ENCODE measurements at regions not wholly inside any gene's neighbourhood (a gene's known extent, or its start where the extent isn't known, plus 50 kb on each side); places are given as distances from the start of the nearest gene placed in this dataset.

DNA sequence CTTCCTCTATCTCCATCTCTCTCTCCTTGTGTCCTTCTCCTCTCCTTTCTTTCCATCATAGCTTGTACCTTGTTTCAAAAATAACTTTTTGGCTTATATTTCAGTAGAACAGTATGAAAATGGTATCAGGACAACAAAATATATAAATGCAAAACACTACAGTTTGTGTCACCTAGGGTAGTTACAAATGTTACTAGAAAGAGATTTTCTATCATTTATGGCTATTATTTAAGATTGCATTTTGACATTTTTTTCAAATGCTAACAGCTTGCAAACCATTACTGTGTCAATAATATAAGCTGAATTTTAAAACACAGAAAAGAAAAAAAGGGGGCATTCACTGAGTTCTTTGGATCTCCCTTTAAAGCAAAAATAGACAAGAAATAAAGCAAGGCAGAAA lies 392.3 kb upstream of the LRRC4C start:
- Histone ChIP-seq H3K36me3 (ENCODE audit: control insufficient read depth, insufficient read depth, low read length) (no peaks in the 10 kb centered on the region), H3K4me3 (ENCODE audit: low read depth in 2 of 2, low read length in 2 of 2) (no peak overlapping the region), H3K4me1 (ENCODE audit: control insufficient read depth, insufficient read depth, low read length) (no peaks in the 10 kb centered on the region), H3K9me3 (ENCODE audit: control insufficient read depth, insufficient read depth, low read depth, low read length) (no peaks in the 10 kb centered on the region), H3K27ac (ENCODE audit: low read length) (no peak overlapping the region), H3K27me3 (ENCODE audit: control insufficient read depth, insufficient read depth, low read length) (no peaks in the 10 kb centered on the region)
- in situ Hi-C loops (cut with HindIII; ENCODE audit: low pct_unique_long_range_greater_than_20kb, low sequenced_read_pairs), result no loop called here
- ChIA-PET POLR2A (no interaction called here), CTCF (no interaction called here)
- ATAC-seq (no peak), DNase-seq (ENCODE audit: low read depth, low spot score) (no peak)
- intact Hi-C loops (cut with micrococcal nuclease; ENCODE audit: unreplicated experiment), result no loop called here
- BruUV-seq (replicated peaks), result no TSS peak
- TF ChIP-seq, protein P1, sequence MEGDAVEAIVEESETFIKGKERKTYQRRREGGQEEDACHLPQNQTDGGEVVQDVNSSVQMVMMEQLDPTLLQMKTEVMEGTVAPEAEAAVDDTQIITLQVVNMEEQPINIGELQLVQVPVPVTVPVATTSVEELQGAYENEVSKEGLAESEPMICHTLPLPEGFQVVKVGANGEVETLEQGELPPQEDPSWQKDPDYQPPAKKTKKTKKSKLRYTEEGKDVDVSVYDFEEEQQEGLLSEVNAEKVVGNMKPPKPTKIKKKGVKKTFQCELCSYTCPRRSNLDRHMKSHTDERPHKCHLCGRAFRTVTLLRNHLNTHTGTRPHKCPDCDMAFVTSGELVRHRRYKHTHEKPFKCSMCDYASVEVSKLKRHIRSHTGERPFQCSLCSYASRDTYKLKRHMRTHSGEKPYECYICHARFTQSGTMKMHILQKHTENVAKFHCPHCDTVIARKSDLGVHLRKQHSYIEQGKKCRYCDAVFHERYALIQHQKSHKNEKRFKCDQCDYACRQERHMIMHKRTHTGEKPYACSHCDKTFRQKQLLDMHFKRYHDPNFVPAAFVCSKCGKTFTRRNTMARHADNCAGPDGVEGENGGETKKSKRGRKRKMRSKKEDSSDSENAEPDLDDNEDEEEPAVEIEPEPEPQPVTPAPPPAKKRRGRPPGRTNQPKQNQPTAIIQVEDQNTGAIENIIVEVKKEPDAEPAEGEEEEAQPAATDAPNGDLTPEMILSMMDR (IDR thresholded peaks at IDR 0.05), result no peak
- TF ChIP-seq POLR2AphosphoS5 (IDR thresholded peaks at IDR 0.05; ENCODE audit: low read depth, low read length), result no peak
- TF ChIP-seq TCF7L2 (IDR thresholded peaks at IDR 0.05; ENCODE audit: low read depth, low read length), result no peak
- no peak for TF ChIP-seq SIN3A (IDR thresholded peaks at IDR 0.05; ENCODE audit: borderline replicate concordance, insufficient read depth, low read depth, low read length)
- TF ChIP-seq, protein P2, sequence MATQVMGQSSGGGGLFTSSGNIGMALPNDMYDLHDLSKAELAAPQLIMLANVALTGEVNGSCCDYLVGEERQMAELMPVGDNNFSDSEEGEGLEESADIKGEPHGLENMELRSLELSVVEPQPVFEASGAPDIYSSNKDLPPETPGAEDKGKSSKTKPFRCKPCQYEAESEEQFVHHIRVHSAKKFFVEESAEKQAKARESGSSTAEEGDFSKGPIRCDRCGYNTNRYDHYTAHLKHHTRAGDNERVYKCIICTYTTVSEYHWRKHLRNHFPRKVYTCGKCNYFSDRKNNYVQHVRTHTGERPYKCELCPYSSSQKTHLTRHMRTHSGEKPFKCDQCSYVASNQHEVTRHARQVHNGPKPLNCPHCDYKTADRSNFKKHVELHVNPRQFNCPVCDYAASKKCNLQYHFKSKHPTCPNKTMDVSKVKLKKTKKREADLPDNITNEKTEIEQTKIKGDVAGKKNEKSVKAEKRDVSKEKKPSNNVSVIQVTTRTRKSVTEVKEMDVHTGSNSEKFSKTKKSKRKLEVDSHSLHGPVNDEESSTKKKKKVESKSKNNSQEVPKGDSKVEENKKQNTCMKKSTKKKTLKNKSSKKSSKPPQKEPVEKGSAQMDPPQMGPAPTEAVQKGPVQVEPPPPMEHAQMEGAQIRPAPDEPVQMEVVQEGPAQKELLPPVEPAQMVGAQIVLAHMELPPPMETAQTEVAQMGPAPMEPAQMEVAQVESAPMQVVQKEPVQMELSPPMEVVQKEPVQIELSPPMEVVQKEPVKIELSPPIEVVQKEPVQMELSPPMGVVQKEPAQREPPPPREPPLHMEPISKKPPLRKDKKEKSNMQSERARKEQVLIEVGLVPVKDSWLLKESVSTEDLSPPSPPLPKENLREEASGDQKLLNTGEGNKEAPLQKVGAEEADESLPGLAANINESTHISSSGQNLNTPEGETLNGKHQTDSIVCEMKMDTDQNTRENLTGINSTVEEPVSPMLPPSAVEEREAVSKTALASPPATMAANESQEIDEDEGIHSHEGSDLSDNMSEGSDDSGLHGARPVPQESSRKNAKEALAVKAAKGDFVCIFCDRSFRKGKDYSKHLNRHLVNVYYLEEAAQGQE (IDR thresholded peaks at IDR 0.05; ENCODE audit: insufficient read depth in 1 of 2, low read depth in 2 of 2, low read length in 1 of 2), result no peak

DNA sequence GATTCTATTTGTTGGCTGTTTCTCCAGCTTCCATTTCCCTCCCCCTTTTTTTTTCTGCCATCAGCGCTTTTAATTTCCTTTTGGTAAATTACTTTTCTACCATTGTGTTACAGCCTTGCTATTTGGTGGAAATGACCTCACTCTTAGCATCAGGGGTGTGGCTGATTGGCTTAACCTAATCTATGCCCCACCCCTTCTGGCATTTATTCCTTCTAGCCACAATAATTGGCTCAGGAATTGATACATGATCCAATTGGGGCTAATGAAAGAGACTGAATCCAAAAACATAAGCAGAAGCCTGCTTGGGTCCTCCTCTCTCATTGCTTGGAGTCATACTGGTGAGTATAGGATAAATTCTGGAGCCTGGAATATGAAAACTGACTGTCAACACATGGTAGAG lies 402.4 kb upstream of the LRRC4C start:
- Histone ChIP-seq H3K27me3 (ENCODE audit: control insufficient read depth, insufficient read depth, low read length) (no peaks in the 10 kb centered on the region), H3K9me3 (ENCODE audit: control insufficient read depth, insufficient read depth, low read depth, low read length) (no peaks in the 10 kb centered on the region), H3K4me3 (ENCODE audit: low read depth in 2 of 2, low read length in 2 of 2) (no peak overlapping the region), H3K36me3 (ENCODE audit: control insufficient read depth, insufficient read depth, low read length) (no peaks in the 10 kb centered on the region), H3K27ac (ENCODE audit: low read length) (no peak overlapping the region), H3K4me1 (ENCODE audit: control insufficient read depth, insufficient read depth, low read length) (no peaks in the 10 kb centered on the region)
- DNase-seq (ENCODE audit: low read depth, low spot score) (no peak), ATAC-seq (no peak)
- TF ChIP-seq POLR2AphosphoS5 (IDR thresholded peaks at IDR 0.05; ENCODE audit: low read depth, low read length) (no peak), TCF7L2 (IDR thresholded peaks at IDR 0.05; ENCODE audit: low read depth, low read length) (no peak), SIN3A (IDR thresholded peaks at IDR 0.05; ENCODE audit: borderline replicate concordance, insufficient read depth, low read depth, low read length) (no peak)
- TF ChIP-seq, protein P1 (IDR thresholded peaks at IDR 0.05), result no peak
- TF ChIP-seq, protein P2 (IDR thresholded peaks at IDR 0.05; ENCODE audit: insufficient read depth in 1 of 2, low read depth in 2 of 2, low read length in 1 of 2), result no peak
- ChIA-PET POLR2A (no interaction called here), CTCF (no interaction called here)
- in situ Hi-C loops (cut with HindIII; ENCODE audit: low pct_unique_long_range_greater_than_20kb, low sequenced_read_pairs), result no loop called here
- no TSS peak for BruUV-seq (replicated peaks)
- intact Hi-C loops (cut with micrococcal nuclease; ENCODE audit: unreplicated experiment), result no loop called here

Measured in Panc1 (cell line).